ENCODE measurements at regions not wholly inside any gene's neighbourhood (a gene's known extent, or its start where the extent isn't known, plus 50 kb on each side); places are given as distances from the start of the nearest gene placed in this dataset.

DNA sequence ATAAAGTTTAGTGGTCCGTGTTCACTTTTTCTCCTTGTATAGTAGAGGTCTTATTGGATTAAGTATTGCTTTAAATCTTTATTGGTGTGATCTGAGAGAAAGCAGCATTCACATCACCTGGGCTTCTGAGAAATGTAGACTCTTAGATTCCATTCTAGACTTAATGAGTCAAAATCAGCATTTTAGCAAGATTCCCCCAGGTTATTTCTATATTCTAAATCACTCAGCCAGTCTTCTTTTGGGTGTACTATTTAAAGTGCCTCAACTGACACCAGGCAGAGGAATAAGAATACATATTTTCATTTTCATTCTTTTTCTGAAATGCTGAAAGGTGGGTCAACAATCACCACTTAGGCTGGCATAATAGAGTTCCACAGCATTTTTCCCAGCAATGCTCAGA is 481.7 kb downstream of the TUSC7 start:
- Histone ChIP-seq H3K4me1 (ENCODE audit: control insufficient read depth in 1 of 2, insufficient read depth in 2 of 2, low read depth in 1 of 2, low read length in 1 of 2) (no peaks in the 10 kb centered on the region; a peak in 1 of 4 replicates), H3K36me3 (replicated peaks in 1 of 2; ENCODE audit: control insufficient read depth in 1 of 2, insufficient read depth in 2 of 2, low read length in 1 of 2) (no peaks in the 10 kb centered on the region), H3K4me2 (no peak overlapping the region), H4K20me1 (ENCODE audit: insufficient read depth) (no peaks in the 10 kb centered on the region), H2AFZ (ENCODE audit: low read depth) (no peak overlapping the region), H3K79me2 (ENCODE audit: insufficient read depth) (no peaks in the 10 kb centered on the region), H3K27ac (ENCODE audit: low read depth in 2 of 2, low read length in 1 of 2) (no peak overlapping the region), H3F3A (replicated peaks; ENCODE audit: insufficient read depth) (no peaks in the 10 kb centered on the region), H3K4me3 (ENCODE audit: low read depth in 2 of 2, low read length in 1 of 2) (no peak overlapping the region), H3K9ac (no peak overlapping the region), H3K9me3 (no peaks in the 10 kb centered on the region; the same call in 1 of the 2 replicates), H3K9me2 (no peaks in the 10 kb centered on the region), H3K27me3 (ENCODE audit: insufficient read depth) (no peaks in the 10 kb centered on the region)
- TF ChIP-seq MXI1 (IDR thresholded peaks at IDR 0.05; ENCODE audit: low read depth, low read length): no peak
- TF ChIP-seq, protein P1, sequence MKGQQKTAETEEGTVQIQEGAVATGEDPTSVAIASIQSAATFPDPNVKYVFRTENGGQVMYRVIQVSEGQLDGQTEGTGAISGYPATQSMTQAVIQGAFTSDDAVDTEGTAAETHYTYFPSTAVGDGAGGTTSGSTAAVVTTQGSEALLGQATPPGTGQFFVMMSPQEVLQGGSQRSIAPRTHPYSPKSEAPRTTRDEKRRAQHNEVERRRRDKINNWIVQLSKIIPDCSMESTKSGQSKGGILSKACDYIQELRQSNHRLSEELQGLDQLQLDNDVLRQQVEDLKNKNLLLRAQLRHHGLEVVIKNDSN (IDR thresholded peaks at IDR 0.05; ENCODE audit: borderline replicate concordance, low read depth): no peak
- TF ChIP-seq GATA2 (CRISPR knock-in tag; IDR thresholded peaks at IDR 0.05): no peak
- TF ChIP-seq IRF3 (IDR thresholded peaks at IDR 0.05; ENCODE audit: low read depth, low read length): no peak
- no peak for TF ChIP-seq ELF1 (IDR thresholded peaks at IDR 0.05)
- WGBS (ENCODE audit: low lambda C conversion rate): 81% methylated on average over 1 of the region's 1 CpG
- no peak for DNase-seq
- ChIA-PET POLR2A (no interaction called here), CTCF (no interaction called here)

DNA sequence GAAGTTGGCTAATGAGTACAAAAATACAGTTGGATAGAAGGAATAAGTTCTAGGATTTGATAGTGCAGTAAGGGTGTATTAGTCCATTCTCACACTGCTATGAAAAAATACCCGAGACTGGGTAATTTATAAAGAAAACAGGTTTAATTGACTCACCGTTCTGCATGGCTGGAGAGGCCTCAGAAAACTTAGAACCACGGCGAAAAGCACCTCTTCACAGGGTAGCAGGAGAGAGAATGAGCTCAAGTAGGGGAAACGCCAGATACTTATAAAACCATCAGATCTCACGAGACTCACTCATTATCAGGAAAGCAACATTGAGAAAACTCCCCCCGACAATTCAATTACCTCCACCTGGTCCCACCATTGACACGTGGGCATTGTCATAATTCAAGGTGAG is 483.3 kb downstream of the TUSC7 start:
- Histone ChIP-seq H3K27me3 (ENCODE audit: insufficient read depth) (no peaks in the 10 kb centered on the region), H3K9me2 (no peaks in the 10 kb centered on the region), H3K36me3 (replicated peaks in 1 of 2; ENCODE audit: control insufficient read depth in 1 of 2, insufficient read depth in 2 of 2, low read length in 1 of 2) (no peaks in the 10 kb centered on the region), H3K27ac (ENCODE audit: low read depth in 2 of 2, low read length in 1 of 2) (no peak overlapping the region), H3F3A (replicated peaks; ENCODE audit: insufficient read depth) (no peaks in the 10 kb centered on the region), H3K79me2 (ENCODE audit: insufficient read depth) (no peaks in the 10 kb centered on the region), H4K20me1 (ENCODE audit: insufficient read depth) (no peaks in the 10 kb centered on the region), H3K4me3 (ENCODE audit: low read depth in 2 of 2, low read length in 1 of 2) (no peak overlapping the region), H2AFZ (ENCODE audit: low read depth) (no peak overlapping the region), H3K9me3 (no peaks in the 10 kb centered on the region), H3K9ac (no peak overlapping the region), H3K4me1 (ENCODE audit: control insufficient read depth in 1 of 2, insufficient read depth in 2 of 2, low read depth in 1 of 2, low read length in 1 of 2) (no peaks in the 10 kb centered on the region; a peak in 1 of 4 replicates), H3K4me2 (no peak overlapping the region)
- WGBS (ENCODE audit: low lambda C conversion rate): 89% methylated on average over 8 of the region's 8 CpGs
- POLR2A ChIA-PET: no interaction called here
- no peak for DNase-seq
- CTCF ChIA-PET: interaction anchor here (0.9 to 1.2 kb wide), 4 partner anchors 14 to 132 kb away, joined by 3 read pairs; no protein-coding TSS in a partner anchor
- no peak for TF ChIP-seq TEAD4 (IDR thresholded peaks at IDR 0.05; ENCODE audit: borderline replicate concordance, insufficient read depth)
- no peak for TF ChIP-seq IRF3 (IDR thresholded peaks at IDR 0.05; ENCODE audit: low read depth, low read length)
- TF ChIP-seq RCOR1 (IDR thresholded peaks at IDR 0.05; ENCODE audit: low read length): no peak
- TF ChIP-seq MXI1 (IDR thresholded peaks at IDR 0.05; ENCODE audit: low read depth, low read length): no peak
- no peak for TF ChIP-seq NFIC (IDR thresholded peaks at IDR 0.05; ENCODE audit: borderline replicate concordance)
- TF ChIP-seq CTCF (IDR thresholded peaks at IDR 0.05): no peak
- TF ChIP-seq RAD21 (IDR thresholded peaks at IDR 0.05; ENCODE audit: low read length): no peak
- TF ChIP-seq NRF1 (IDR thresholded peaks at IDR 0.05; ENCODE audit: low read depth, low read length): no peak
- TF ChIP-seq, protein P1 (IDR thresholded peaks at IDR 0.05; ENCODE audit: borderline replicate concordance, low read depth): no peak
- TF ChIP-seq MEF2A (IDR thresholded peaks at IDR 0.05; ENCODE audit: borderline replicate concordance, low read depth): no peak
